ENCODE measurements at regions not wholly inside any gene's neighbourhood (a gene's known extent, or its start where the extent isn't known, plus 50 kb on each side); places are given as distances from the start of the nearest gene placed in this dataset.

DNA sequence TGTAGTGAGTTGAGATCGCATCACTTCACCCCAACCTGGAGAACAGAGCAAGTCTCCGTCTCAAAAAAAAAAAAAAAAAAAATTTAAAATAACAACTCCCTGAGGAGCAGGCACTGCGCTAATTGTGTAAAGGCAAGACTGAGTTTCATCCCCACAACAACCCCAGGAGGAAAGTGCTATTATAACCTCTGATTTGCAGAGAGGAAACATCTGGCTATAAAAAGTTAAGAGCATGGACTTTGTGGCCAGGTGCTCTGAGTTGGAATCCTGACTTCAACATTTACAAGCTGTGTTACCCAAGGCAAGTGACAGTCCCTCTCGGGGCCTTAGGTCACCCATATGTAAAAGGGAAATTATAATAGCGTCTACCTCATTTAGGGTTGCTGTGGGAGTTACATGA lies 76.0 kb upstream of the MYL2 start:
- Histone ChIP-seq H3K4me1 (ENCODE audit: insufficient read depth) (no peaks in the 10 kb centered on the region), H3K27ac (ENCODE audit: low read depth) (no peak overlapping the region), H3K9me2 (ENCODE audit: insufficient read depth) (no peaks in the 10 kb centered on the region), H3K4me3 (no peak overlapping the region), H3K4me2 (no peak overlapping the region), H4K20me1 (replicated peaks; ENCODE audit: insufficient read depth) (no peaks in the 10 kb centered on the region), H3K36me3 (ENCODE audit: insufficient read depth) (no peaks in the 10 kb centered on the region), H3K27me3 (ENCODE audit: insufficient read depth) (no peaks in the 10 kb centered on the region), H3F3A (replicated peaks; ENCODE audit: low read depth) (no peaks in the 10 kb centered on the region), H3K79me2 (replicated peaks; ENCODE audit: insufficient read depth) (no peaks in the 10 kb centered on the region), H2AFZ (no peak overlapping the region)
- H3K9me3 Mint-ChIP-seq = peaks cover 10% of the 10 kb centered on the region; the same call in 2 of the 3 replicates
- H3K36me3 Mint-ChIP-seq (ENCODE audit: low read depth) = no peaks in the 10 kb centered on the region
- no peak for ATAC-seq
- H3K27ac Mint-ChIP-seq = no peak overlapping the region
- no peak for DNase-seq (ENCODE audit: low spot score)
- H3K4me3 Mint-ChIP-seq = no peak overlapping the region
- H3K27me3 Mint-ChIP-seq (ENCODE audit: insufficient read depth, low read depth, poor library complexity) = peaks cover 10% of the 10 kb centered on the region
- TF ChIP-seq POLR2AphosphoS5 (IDR thresholded peaks at IDR 0.05; ENCODE audit: low read depth) = no peak
- TF ChIP-seq STAT1 (IDR thresholded peaks at IDR 0.05; ENCODE audit: unreplicated experiment) = no peak
- no peak for TF ChIP-seq ZNF331 (CRISPR knock-in tag; IDR thresholded peaks at IDR 0.05; ENCODE audit: low read depth)
- TF ChIP-seq, protein P1, sequence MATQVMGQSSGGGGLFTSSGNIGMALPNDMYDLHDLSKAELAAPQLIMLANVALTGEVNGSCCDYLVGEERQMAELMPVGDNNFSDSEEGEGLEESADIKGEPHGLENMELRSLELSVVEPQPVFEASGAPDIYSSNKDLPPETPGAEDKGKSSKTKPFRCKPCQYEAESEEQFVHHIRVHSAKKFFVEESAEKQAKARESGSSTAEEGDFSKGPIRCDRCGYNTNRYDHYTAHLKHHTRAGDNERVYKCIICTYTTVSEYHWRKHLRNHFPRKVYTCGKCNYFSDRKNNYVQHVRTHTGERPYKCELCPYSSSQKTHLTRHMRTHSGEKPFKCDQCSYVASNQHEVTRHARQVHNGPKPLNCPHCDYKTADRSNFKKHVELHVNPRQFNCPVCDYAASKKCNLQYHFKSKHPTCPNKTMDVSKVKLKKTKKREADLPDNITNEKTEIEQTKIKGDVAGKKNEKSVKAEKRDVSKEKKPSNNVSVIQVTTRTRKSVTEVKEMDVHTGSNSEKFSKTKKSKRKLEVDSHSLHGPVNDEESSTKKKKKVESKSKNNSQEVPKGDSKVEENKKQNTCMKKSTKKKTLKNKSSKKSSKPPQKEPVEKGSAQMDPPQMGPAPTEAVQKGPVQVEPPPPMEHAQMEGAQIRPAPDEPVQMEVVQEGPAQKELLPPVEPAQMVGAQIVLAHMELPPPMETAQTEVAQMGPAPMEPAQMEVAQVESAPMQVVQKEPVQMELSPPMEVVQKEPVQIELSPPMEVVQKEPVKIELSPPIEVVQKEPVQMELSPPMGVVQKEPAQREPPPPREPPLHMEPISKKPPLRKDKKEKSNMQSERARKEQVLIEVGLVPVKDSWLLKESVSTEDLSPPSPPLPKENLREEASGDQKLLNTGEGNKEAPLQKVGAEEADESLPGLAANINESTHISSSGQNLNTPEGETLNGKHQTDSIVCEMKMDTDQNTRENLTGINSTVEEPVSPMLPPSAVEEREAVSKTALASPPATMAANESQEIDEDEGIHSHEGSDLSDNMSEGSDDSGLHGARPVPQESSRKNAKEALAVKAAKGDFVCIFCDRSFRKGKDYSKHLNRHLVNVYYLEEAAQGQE (IDR thresholded peaks at IDR 0.05; ENCODE audit: unreplicated experiment) = no peak
- TF ChIP-seq EZH2 (IDR thresholded peaks at IDR 0.05; ENCODE audit: low read depth, unreplicated experiment) = no peak
- TF ChIP-seq NANOG (IDR thresholded peaks at IDR 0.05; ENCODE audit: borderline replicate concordance) = no peak
- no peak for TF ChIP-seq EZH2phosphoT487 (IDR thresholded peaks at IDR 0.05; ENCODE audit: unreplicated experiment)
- TF ChIP-seq CREB1 (CRISPR knock-in tag; IDR thresholded peaks at IDR 0.05; ENCODE audit: low read depth) = no peak
- TF ChIP-seq, protein P2, sequence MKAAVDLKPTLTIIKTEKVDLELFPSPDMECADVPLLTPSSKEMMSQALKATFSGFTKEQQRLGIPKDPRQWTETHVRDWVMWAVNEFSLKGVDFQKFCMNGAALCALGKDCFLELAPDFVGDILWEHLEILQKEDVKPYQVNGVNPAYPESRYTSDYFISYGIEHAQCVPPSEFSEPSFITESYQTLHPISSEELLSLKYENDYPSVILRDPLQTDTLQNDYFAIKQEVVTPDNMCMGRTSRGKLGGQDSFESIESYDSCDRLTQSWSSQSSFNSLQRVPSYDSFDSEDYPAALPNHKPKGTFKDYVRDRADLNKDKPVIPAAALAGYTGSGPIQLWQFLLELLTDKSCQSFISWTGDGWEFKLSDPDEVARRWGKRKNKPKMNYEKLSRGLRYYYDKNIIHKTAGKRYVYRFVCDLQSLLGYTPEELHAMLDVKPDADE (IDR thresholded peaks at IDR 0.05) = no peak
- TF ChIP-seq, protein P3, sequence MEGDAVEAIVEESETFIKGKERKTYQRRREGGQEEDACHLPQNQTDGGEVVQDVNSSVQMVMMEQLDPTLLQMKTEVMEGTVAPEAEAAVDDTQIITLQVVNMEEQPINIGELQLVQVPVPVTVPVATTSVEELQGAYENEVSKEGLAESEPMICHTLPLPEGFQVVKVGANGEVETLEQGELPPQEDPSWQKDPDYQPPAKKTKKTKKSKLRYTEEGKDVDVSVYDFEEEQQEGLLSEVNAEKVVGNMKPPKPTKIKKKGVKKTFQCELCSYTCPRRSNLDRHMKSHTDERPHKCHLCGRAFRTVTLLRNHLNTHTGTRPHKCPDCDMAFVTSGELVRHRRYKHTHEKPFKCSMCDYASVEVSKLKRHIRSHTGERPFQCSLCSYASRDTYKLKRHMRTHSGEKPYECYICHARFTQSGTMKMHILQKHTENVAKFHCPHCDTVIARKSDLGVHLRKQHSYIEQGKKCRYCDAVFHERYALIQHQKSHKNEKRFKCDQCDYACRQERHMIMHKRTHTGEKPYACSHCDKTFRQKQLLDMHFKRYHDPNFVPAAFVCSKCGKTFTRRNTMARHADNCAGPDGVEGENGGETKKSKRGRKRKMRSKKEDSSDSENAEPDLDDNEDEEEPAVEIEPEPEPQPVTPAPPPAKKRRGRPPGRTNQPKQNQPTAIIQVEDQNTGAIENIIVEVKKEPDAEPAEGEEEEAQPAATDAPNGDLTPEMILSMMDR (conservative IDR thresholded peaks at IDR 0.05; ENCODE audit: low read depth in 2 of 2) = no peak
- TF ChIP-seq JUNB (IDR thresholded peaks at IDR 0.05; ENCODE audit: unreplicated experiment) = no peak
- TF ChIP-seq, protein P4, sequence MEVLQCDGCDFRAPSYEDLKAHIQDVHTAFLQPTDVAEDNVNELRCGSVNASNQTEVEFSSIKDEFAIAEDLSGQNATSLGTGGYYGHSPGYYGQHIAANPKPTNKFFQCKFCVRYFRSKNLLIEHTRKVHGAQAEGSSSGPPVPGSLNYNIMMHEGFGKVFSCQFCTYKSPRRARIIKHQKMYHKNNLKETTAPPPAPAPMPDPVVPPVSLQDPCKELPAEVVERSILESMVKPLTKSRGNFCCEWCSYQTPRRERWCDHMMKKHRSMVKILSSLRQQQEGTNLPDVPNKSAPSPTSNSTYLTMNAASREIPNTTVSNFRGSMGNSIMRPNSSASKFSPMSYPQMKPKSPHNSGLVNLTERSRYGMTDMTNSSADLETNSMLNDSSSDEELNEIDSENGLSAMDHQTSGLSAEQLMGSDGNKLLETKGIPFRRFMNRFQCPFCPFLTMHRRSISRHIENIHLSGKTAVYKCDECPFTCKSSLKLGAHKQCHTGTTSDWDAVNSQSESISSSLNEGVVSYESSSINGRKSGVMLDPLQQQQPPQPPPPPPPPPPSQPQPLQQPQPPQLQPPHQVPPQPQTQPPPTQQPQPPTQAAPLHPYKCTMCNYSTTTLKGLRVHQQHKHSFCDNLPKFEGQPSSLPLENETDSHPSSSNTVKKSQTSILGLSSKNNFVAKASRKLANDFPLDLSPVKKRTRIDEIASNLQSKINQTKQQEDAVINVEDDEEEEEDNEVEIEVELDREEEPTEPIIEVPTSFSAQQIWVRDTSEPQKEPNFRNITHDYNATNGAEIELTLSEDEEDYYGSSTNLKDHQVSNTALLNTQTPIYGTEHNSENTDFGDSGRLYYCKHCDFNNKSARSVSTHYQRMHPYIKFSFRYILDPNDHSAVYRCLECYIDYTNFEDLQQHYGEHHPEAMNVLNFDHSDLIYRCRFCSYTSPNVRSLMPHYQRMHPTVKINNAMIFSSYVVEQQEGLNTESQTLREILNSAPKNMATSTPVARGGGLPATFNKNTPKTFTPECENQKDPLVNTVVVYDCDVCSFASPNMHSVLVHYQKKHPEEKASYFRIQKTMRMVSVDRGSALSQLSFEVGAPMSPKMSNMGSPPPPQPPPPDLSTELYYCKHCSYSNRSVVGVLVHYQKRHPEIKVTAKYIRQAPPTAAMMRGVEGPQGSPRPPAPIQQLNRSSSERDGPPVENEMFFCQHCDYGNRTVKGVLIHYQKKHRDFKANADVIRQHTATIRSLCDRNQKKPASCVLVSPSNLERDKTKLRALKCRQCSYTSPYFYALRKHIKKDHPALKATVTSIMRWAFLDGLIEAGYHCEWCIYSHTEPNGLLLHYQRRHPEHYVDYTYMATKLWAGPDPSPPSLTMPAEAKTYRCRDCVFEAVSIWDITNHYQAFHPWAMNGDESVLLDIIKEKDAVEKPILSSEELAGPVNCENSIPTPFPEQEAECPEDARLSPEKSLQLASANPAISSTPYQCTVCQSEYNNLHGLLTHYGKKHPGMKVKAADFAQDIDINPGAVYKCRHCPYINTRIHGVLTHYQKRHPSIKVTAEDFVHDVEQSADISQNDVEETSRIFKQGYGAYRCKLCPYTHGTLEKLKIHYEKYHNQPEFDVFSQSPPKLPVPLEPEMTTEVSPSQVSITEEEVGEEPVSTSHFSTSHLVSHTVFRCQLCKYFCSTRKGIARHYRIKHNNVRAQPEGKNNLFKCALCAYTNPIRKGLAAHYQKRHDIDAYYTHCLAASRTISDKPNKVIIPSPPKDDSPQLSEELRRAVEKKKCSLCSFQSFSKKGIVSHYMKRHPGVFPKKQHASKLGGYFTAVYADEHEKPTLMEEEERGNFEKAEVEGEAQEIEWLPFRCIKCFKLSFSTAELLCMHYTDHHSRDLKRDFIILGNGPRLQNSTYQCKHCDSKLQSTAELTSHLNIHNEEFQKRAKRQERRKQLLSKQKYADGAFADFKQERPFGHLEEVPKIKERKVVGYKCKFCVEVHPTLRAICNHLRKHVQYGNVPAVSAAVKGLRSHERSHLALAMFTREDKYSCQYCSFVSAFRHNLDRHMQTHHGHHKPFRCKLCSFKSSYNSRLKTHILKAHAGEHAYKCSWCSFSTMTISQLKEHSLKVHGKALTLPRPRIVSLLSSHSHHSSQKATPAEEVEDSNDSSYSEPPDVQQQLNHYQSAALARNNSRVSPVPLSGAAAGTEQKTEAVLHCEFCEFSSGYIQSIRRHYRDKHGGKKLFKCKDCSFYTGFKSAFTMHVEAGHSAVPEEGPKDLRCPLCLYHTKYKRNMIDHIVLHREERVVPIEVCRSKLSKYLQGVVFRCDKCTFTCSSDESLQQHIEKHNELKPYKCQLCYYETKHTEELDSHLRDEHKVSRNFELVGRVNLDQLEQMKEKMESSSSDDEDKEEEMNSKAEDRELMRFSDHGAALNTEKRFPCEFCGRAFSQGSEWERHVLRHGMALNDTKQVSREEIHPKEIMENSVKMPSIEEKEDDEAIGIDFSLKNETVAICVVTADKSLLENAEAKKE (CRISPR knock-in tag; IDR thresholded peaks at IDR 0.05) = no peak
- no peak for TF ChIP-seq ZNF114 (CRISPR knock-in tag; IDR thresholded peaks at IDR 0.05)
- no peaks in the 10 kb centered on the region for H3K4me1 Mint-ChIP-seq
